Kidney epithelial cell (primary cell): ENCODE measurements at regions not wholly inside any gene's neighbourhood (a gene's known extent, or its start where the extent isn't known, plus 50 kb on each side); places are given as distances from the start of the nearest gene placed in this dataset.

ENCODE experiments used
- DNase-seq: peaks from one replicate; pipeline ENCODE4 v3.0.0-alpha.2; 2010; ENCODE audit warnings: low read depth
- H3K27me3 ChIP-seq: 2 replicates; pipeline ENCODE4 v1.6.0; 2011; ENCODE audit warnings: low read length; ENCODE audit not compliant: control insufficient read depth, insufficient read depth
- H3K36me3 ChIP-seq: 2 replicates; pipeline ENCODE4 v1.5.1; 2011; ENCODE audit warnings: low read length; ENCODE audit not compliant: control insufficient read depth, insufficient read depth
- H3K4me3 ChIP-seq: 2 replicates; pipeline ENCODE4 v1.5.1; 2011; ENCODE audit warnings: low read depth, mild to moderate bottlenecking, control low read depth, low read length
- CTCF ChIP-seq: IDR thresholded peaks from 2 replicates; pipeline ENCODE4 v1.5.1; 2011; ENCODE audit warnings: mild to moderate bottlenecking, moderate library complexity, low read length, control low read depth, inconsistent platforms; ENCODE audit not compliant: insufficient read depth, poor library complexity, severe bottlenecking

GRCh38 chr16:35746963-35747657 lies 2287.7 kb downstream of the TP53TG3F start:
- no peak for TF ChIP-seq CTCF
- no peaks in the 10 kb centered on the region for H3K27me3 ChIP-seq

GRCh38 chr16:35747658-35748455 lies 2288.4 kb downstream of the TP53TG3F start:
- TF ChIP-seq CTCF = no peak
- Histone ChIP-seq H3K27me3 (no peaks in the 10 kb centered on the region), H3K36me3 (no peaks in the 10 kb centered on the region), H3K4me3 (no peak overlapping the region)
- DNase-seq = no peak

More at GRCh38 chr16:35746963-35747657, 2287.7 kb downstream of the TP53TG3F start:
- Histone ChIP-seq H3K36me3 (no peaks in the 10 kb centered on the region), H3K4me3 (no peak overlapping the region)
- no peak for DNase-seq

GRCh38 chr16:35748621-35749252 lies 2289.3 kb downstream of the TP53TG3F start:
- H3K4me3 ChIP-seq = no peak overlapping the region
- no peaks in the 10 kb centered on the region for H3K36me3 ChIP-seq
- no peak for TF ChIP-seq CTCF
- no peaks in the 10 kb centered on the region for H3K27me3 ChIP-seq
- no peak for DNase-seq

GRCh38 chr16:35749253-35750141 lies 2290.1 kb downstream of the TP53TG3F start:
- Histone ChIP-seq H3K36me3 (no peaks in the 10 kb centered on the region), H3K27me3 (no peaks in the 10 kb centered on the region), H3K4me3 (no peak overlapping the region)
- TF ChIP-seq CTCF = no peak
- no peak for DNase-seq

- Histone ChIP-seq H3K36me3 (no peaks in the 10 kb centered on the region), H3K27me3 (no peaks in the 10 kb centered on the region), H3K4me3 (no peak overlapping the region)
- DNase-seq = no peak
- TF ChIP-seq CTCF = no peak
These were observed 2290.8 kb downstream of the TP53TG3F start for GRCh38 chr16:35750157-35750689.
